Kidney epithelial cell (primary cell): ENCODE measurements at regions not wholly inside any gene's neighbourhood (a gene's known extent, or its start where the extent isn't known, plus 50 kb on each side); places are given as distances from the start of the nearest gene placed in this dataset.

Experiments
- DNase-seq: peaks from one replicate; pipeline ENCODE4 v3.0.0-alpha.2; 2010; ENCODE audit warnings: low read depth
- H3K27me3 ChIP-seq: 2 replicates; pipeline ENCODE4 v1.6.0; 2011; ENCODE audit warnings: low read length; ENCODE audit not compliant: control insufficient read depth, insufficient read depth
- H3K36me3 ChIP-seq: 2 replicates; pipeline ENCODE4 v1.5.1; 2011; ENCODE audit warnings: low read length; ENCODE audit not compliant: control insufficient read depth, insufficient read depth
- H3K4me3 ChIP-seq: 2 replicates; pipeline ENCODE4 v1.5.1; 2011; ENCODE audit warnings: low read depth, mild to moderate bottlenecking, control low read depth, low read length
- TF ChIP-seq, protein P1 (sequence below): IDR thresholded peaks from 2 replicates; pipeline ENCODE4 v1.5.1; 2011; ENCODE audit warnings: mild to moderate bottlenecking, moderate library complexity, low read length, control low read depth, inconsistent platforms; ENCODE audit not compliant: insufficient read depth, poor library complexity, severe bottlenecking

DNA sequence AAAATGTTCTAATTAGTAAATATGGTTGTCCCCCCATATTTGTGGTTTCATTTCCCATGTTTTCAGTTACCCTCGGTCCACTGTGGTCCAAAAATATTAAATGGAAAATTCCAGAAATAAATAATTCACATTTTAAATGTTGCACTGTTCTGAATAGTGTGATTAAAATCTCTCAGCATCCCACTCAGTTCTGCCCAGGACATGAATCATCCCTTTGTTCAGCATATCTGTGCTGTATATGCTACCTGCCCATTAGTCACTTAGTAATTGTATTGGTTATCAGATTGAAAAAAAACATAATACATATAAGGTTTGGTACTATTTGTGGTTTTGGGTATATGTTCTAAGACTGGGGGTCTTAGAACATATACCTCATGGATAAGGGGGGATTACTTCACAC is 55.1 kb upstream of the NXF3 start:
- DNase-seq = no peak
- TF ChIP-seq, protein P1, sequence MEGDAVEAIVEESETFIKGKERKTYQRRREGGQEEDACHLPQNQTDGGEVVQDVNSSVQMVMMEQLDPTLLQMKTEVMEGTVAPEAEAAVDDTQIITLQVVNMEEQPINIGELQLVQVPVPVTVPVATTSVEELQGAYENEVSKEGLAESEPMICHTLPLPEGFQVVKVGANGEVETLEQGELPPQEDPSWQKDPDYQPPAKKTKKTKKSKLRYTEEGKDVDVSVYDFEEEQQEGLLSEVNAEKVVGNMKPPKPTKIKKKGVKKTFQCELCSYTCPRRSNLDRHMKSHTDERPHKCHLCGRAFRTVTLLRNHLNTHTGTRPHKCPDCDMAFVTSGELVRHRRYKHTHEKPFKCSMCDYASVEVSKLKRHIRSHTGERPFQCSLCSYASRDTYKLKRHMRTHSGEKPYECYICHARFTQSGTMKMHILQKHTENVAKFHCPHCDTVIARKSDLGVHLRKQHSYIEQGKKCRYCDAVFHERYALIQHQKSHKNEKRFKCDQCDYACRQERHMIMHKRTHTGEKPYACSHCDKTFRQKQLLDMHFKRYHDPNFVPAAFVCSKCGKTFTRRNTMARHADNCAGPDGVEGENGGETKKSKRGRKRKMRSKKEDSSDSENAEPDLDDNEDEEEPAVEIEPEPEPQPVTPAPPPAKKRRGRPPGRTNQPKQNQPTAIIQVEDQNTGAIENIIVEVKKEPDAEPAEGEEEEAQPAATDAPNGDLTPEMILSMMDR = no peak
- no peak overlapping the region for H3K4me3 ChIP-seq
- no peaks in the 10 kb centered on the region for H3K36me3 ChIP-seq
- H3K27me3 ChIP-seq = no peaks in the 10 kb centered on the region
